D721Med (cell line): ENCODE measurements at regions not wholly inside any gene's neighbourhood (a gene's known extent, or its start where the extent isn't known, plus 50 kb on each side); places are given as distances from the start of the nearest gene placed in this dataset.
"Not testable (repeated sequence)": the region's sequence is repeated elsewhere in the genome, so short reads cannot be mapped to it uniquely, and the experiment has no call there.

Experiments used
- DNase-seq: peaks from one replicate; pipeline ENCODE4 v3.0.0; 2011; ENCODE audit warnings: low spot score; ENCODE audit not compliant: insufficient read length
- FAIRE-seq: peaks from 2 replicates; lab custom pipeline; 2011; peaks lifted over from hg19 to GRCh38; lab: Jason Lieb, UNC
- TF ChIP-seq, protein P1 (sequence below): IDR thresholded peaks from 2 replicates; pipeline ENCODE4 v1.5.1; 2012; ENCODE audit warnings: mild to moderate bottlenecking, control low read depth; ENCODE audit not compliant: insufficient read depth; ENCODE audit errors: missing control alignments

DNA sequence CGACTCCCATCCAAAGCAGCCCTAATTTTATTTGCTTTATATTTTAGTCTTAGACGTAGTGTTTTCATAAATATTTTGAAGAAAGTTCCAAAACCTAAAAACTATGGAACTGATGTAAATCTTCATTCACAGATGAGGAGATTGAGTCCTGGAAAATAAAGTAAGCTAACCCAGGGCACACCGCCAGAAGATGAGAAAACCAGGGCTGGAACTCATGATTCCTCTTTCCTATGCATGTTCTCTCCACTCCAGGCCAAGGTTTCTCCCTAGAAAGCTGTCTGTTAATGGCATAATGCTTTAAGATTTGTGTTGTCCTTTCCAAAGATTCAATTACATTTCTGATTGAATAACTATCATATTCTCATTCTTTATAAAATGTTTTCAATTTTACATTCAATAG is 78.4 kb upstream of the ZC3H15 start:
- TF ChIP-seq, protein P1, sequence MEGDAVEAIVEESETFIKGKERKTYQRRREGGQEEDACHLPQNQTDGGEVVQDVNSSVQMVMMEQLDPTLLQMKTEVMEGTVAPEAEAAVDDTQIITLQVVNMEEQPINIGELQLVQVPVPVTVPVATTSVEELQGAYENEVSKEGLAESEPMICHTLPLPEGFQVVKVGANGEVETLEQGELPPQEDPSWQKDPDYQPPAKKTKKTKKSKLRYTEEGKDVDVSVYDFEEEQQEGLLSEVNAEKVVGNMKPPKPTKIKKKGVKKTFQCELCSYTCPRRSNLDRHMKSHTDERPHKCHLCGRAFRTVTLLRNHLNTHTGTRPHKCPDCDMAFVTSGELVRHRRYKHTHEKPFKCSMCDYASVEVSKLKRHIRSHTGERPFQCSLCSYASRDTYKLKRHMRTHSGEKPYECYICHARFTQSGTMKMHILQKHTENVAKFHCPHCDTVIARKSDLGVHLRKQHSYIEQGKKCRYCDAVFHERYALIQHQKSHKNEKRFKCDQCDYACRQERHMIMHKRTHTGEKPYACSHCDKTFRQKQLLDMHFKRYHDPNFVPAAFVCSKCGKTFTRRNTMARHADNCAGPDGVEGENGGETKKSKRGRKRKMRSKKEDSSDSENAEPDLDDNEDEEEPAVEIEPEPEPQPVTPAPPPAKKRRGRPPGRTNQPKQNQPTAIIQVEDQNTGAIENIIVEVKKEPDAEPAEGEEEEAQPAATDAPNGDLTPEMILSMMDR = no peak
- FAIRE-seq = no peak
- no peak for DNase-seq

- DNase-seq (no peak), FAIRE-seq (no peak)
- TF ChIP-seq, protein P1 = no peak
Measured at GRCh38 chr2:186410802-186411201, 75.3 kb upstream of the ZC3H15 start.

- TF ChIP-seq, protein P1 = no peak
- no peak for FAIRE-seq
- DNase-seq = no peak
Measured at GRCh38 chr2:186422226-186422625, 63.8 kb upstream of the ZC3H15 start.

GRCh38 chr2:186423481-186423880 is 62.6 kb upstream of the ZC3H15 start:
- TF ChIP-seq, protein P1 = no peak
- DNase-seq (no peak), FAIRE-seq (no peak)

- TF ChIP-seq, protein P1 = no peak
- DNase-seq = no peak
- no peak for FAIRE-seq
Measured at GRCh38 chr2:186424265-186424664, 61.8 kb upstream of the ZC3H15 start.

GRCh38 chr2:186425576-186425975 is 60.5 kb upstream of the ZC3H15 start:
- no peak for FAIRE-seq
- no peak for DNase-seq
- TF ChIP-seq, protein P1 = no peak

DNA sequence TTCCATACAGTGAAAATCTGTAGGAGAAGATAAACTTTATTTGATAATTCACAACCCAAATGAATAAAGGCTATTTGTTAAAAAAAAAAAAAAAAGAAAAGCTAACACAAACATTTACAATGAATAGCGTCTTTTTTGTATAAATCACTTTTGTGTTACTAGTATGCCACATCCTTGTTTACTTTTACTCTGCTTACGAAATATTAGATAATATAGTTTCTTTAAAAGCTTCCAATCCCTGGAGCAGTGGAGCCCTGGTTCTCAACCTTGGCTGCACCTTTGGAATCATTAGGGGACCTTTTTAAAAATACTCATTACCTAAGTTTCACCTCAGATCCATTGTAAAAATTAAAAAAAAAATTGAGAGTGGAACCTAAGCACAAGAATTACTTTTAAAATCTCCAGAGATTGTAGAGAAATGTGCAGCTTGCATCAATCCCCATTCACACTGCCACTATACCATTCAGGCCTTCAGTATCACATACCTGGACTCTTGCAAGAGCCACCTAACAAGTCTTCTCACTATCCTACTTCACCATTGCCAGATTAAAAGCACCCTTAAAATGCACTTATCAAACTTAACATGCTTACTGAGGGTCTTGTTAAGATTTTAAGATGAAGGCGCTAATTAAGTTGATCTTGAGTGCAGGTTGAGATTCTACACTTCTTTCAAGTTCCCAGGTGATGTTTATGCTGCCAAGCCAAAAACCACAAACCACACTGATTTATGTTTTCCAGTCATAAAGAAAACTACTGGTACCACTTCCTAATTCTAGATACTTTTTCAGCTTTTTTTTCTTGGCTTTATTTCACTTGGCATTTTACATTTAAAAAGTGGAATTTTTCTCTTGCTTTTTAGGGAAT is 59.7 kb upstream of the ZC3H15 start:
- DNase-seq (no peak), FAIRE-seq (no peak)
- TF ChIP-seq, protein P1 = no peak

- not testable (repeated sequence) for DNase-seq, FAIRE-seq
Measured at GRCh38 chr2:186427017-186427350, 59.1 kb upstream of the ZC3H15 start.
